Ishikawa (cell line): ENCODE measurements at regions not wholly inside any gene's neighbourhood (a gene's known extent, or its start where the extent isn't known, plus 50 kb on each side); places are given as distances from the start of the nearest gene placed in this dataset.

Source experiments
- CREB1 ChIP-seq: IDR thresholded peaks from 2 replicates; pipeline ENCODE4 v1.6.1; 2012; ENCODE audit warnings: low read depth
- EGR1 ChIP-seq: IDR thresholded peaks from 2 replicates; pipeline ENCODE4 v1.6.1; 2012
- EP300 ChIP-seq: IDR thresholded peaks from 2 replicates; pipeline ENCODE4 v1.6.1; 2012; ENCODE audit warnings: borderline replicate concordance
- RAD21 ChIP-seq: IDR thresholded peaks from 2 replicates; pipeline ENCODE4 v1.6.1; 2012; ENCODE audit warnings: low read depth
- TAF1 ChIP-seq: IDR thresholded peaks from 2 replicates; pipeline ENCODE4 v1.6.1; 2012; ENCODE audit warnings: low read depth, mild to moderate bottlenecking

GRCh38 chr16:73845238-73846006 lies 451.2 kb upstream of the PSMD7 start:
- TF ChIP-seq CREB1 (no peak), RAD21 (no peak), EGR1 (no peak), EP300 (no peak), TAF1 (no peak)
